GM23248 (cell line): ENCODE measurements at regions not wholly inside any gene's neighbourhood (a gene's known extent, or its start where the extent isn't known, plus 50 kb on each side); places are given as distances from the start of the nearest gene placed in this dataset.

Source experiments
- DNase-seq: peaks from one replicate; pipeline ENCODE4 v3.0.0-alpha.2; 2015
- H2AFZ ChIP-seq: fragments of 200-600 bp; sonication (generic); 2 replicates; pipeline ENCODE4 v1.6.1; 2016; ENCODE audit warnings: antibody characterized with exemption
- H3F3A ChIP-seq: fragments of 200-600 bp; sonication (generic); 2 replicates; pipeline ENCODE4 v1.6.1; 2016; ENCODE audit warnings: mild to moderate bottlenecking, antibody characterized with exemption, mixed run types; ENCODE audit not compliant: insufficient read depth
- H3K27ac ChIP-seq: fragments of 200-600 bp; sonication (generic); 2 replicates; pipeline ENCODE4 v1.5.1; 2016; ENCODE audit warnings: mild to moderate bottlenecking
- H3K27me3 ChIP-seq: fragments of 200-600 bp; sonication (generic); replicated peaks from 2 replicates; pipeline ENCODE4 v1.6.1; 2016; ENCODE audit warnings: mild to moderate bottlenecking; ENCODE audit not compliant: insufficient read depth
- H3K36me3 ChIP-seq: fragments of 200-600 bp; sonication (generic); 2 replicates; pipeline ENCODE4 v1.6.1; 2016; ENCODE audit warnings: low read depth, mild to moderate bottlenecking
- H3K4me1 ChIP-seq: fragments of 200-600 bp; sonication (generic); 2 replicates; pipeline ENCODE4 v1.6.1; 2016; ENCODE audit warnings: mild to moderate bottlenecking; ENCODE audit not compliant: insufficient read depth
- H3K4me2 ChIP-seq: fragments of 200-600 bp; sonication (generic); one replicate; pipeline ENCODE4 v1.6.1; 2016; ENCODE audit warnings: mild to moderate bottlenecking; ENCODE audit not compliant: unreplicated experiment
- H3K4me3 ChIP-seq: fragments of 200-600 bp; sonication (generic); 2 replicates; pipeline ENCODE4 v1.5.1; 2016; ENCODE audit warnings: mild to moderate bottlenecking
- H3K79me2 ChIP-seq: fragments of 200-600 bp; sonication (generic); 2 replicates; pipeline ENCODE4 v1.6.1; 2016; ENCODE audit warnings: mild to moderate bottlenecking; ENCODE audit not compliant: insufficient read depth
- H3K9ac ChIP-seq: fragments of 200-600 bp; sonication (generic); 2 replicates; pipeline ENCODE4 v1.6.1; 2016; ENCODE audit warnings: mild to moderate bottlenecking
- H3K9me2 ChIP-seq: fragments of 200-600 bp; sonication (generic); 2 replicates; pipeline ENCODE4 v1.6.1; 2016; ENCODE audit warnings: mixed run types, mild to moderate bottlenecking, moderate library complexity; ENCODE audit not compliant: insufficient read depth
- H3K9me3 ChIP-seq: fragments of 200-600 bp; sonication (generic); one replicate; pipeline ENCODE4 v1.6.1; 2017; ENCODE audit warnings: low read depth
- H4K20me1 ChIP-seq: fragments of 200-600 bp; sonication (generic); 2 replicates; pipeline ENCODE4 v1.6.0; 2016; ENCODE audit not compliant: insufficient read depth
- EZH2 ChIP-seq: fragments of 200-600 bp; sonication (generic); IDR thresholded peaks from 2 replicates; pipeline ENCODE4 v1.6.1; 2018; ENCODE audit warnings: antibody characterized with exemption, mild to moderate bottlenecking; ENCODE audit not compliant: insufficient read depth, poor library complexity, severe bottlenecking
- EZH2phosphoT487 ChIP-seq: fragments of 200-600 bp; sonication (generic); IDR thresholded peaks from 2 replicates; pipeline ENCODE4 v1.6.1; 2018; ENCODE audit warnings: antibody characterized with exemption, moderate library complexity, mild to moderate bottlenecking, low read depth; ENCODE audit not compliant: insufficient read depth
- WGBS, 2 experiments: methylation state at CpG; one replicate each; pipeline ENCODE4 v1.1.6; 2015 to 2017; ENCODE audit warnings: low lambda C conversion rate in 2 of 2, low coverage in 1 of 2; ENCODE audit errors: missing lambda C conversion rate in 2 of 2; 5-methylcytosine and 5-hydroxymethylcytosine counted together
- in situ Hi-C: fragments of 300-500 bp; cut with MboI; formaldehyde crosslinking; loops from 2 replicates; pipeline ENCODE4 v1.15.0; 2020

- Histone ChIP-seq H3K4me1 (no peaks in the 10 kb centered on the region), H3K27me3 (0 out of 2 replicates have a peak, but pooled peaks cover 4% of the 10 kb centered on the region), H3K4me3 (no peak overlapping the region), H3K4me2 (no peak overlapping the region), H4K20me1 (no peaks in the 10 kb centered on the region), H3F3A (no peaks in the 10 kb centered on the region), H2AFZ (no peak overlapping the region), H3K9me3 (no peaks in the 10 kb centered on the region), H3K36me3 (no peaks in the 10 kb centered on the region), H3K27ac (no peak overlapping the region), H3K9ac (no peak overlapping the region), H3K79me2 (no peaks in the 10 kb centered on the region), H3K9me2 (no peaks in the 10 kb centered on the region)
- WGBS, 2 experiments: 98 to 100% methylated on average over 1 of the region's 1 CpG
- DNase-seq: no peak
- in situ Hi-C loops: no loop called here
- TF ChIP-seq EZH2phosphoT487 (no peak), EZH2 (no peak)
These were observed 779.4 kb downstream of the SEMA5A start for GRCh38 chr5:8766448-8766847.

GRCh38 chr5:8767111-8767510 is 778.8 kb downstream of the SEMA5A start:
- Histone ChIP-seq H4K20me1 (no peaks in the 10 kb centered on the region), H3K9me2 (no peaks in the 10 kb centered on the region), H3K9ac (no peak overlapping the region), H2AFZ (no peak overlapping the region), H3K27ac (no peak overlapping the region), H3K9me3 (no peaks in the 10 kb centered on the region), H3K4me2 (no peak overlapping the region), H3K79me2 (no peaks in the 10 kb centered on the region), H3K36me3 (no peaks in the 10 kb centered on the region), H3K27me3 (0 out of 2 replicates have a peak, but pooled peaks cover 8% of the 10 kb centered on the region), H3F3A (no peaks in the 10 kb centered on the region), H3K4me3 (no peak overlapping the region), H3K4me1 (no peaks in the 10 kb centered on the region)
- 87 to 96% methylated on average over 3 of the region's 3 CpGs for WGBS, 2 experiments
- no peak for DNase-seq
- in situ Hi-C loops: no loop called here
- no peak for TF ChIP-seq EZH2
- TF ChIP-seq EZH2phosphoT487: no peak

- Histone ChIP-seq H3K36me3 (no peaks in the 10 kb centered on the region), H3K9ac (no peak overlapping the region), H3F3A (0 out of 2 replicates have a peak, but pooled peaks cover 5% of the 10 kb centered on the region), H2AFZ (no peak overlapping the region), H3K27ac (no peak overlapping the region), H3K4me3 (no peak overlapping the region), H3K9me3 (no peaks in the 10 kb centered on the region), H3K27me3 (0 out of 2 replicates have a peak, but pooled peaks cover 8% of the 10 kb centered on the region), H3K79me2 (no peaks in the 10 kb centered on the region), H3K4me1 (peaks cover under 1% of the 10 kb centered on the region; the same call in 1 of the 2 replicates), H3K4me2 (no peak overlapping the region), H3K9me2 (no peaks in the 10 kb centered on the region), H4K20me1 (no peaks in the 10 kb centered on the region)
- WGBS, 2 experiments: 67 to 70% methylated on average over 3 of the region's 3 CpGs
- in situ Hi-C loops: no loop called here
- no peak for DNase-seq
- TF ChIP-seq EZH2phosphoT487 (no peak), EZH2 (no peak)
These were observed 778.1 kb downstream of the SEMA5A start for GRCh38 chr5:8767746-8768145.

- peaks cover 9% of the 10 kb centered on the region for H3K4me1 ChIP-seq
These were observed 776.2 kb downstream of the SEMA5A start for GRCh38 chr5:8769631-8770030.

More at GRCh38 chr5:8769631-8770030, 776.2 kb downstream of the SEMA5A start:
- Histone ChIP-seq H3K27ac (no peak overlapping the region), H3K9me2 (no peaks in the 10 kb centered on the region), H3K27me3 (0 out of 2 replicates have a peak, but pooled peaks cover 8% of the 10 kb centered on the region), H3K4me3 (no peak overlapping the region), H3K79me2 (no peaks in the 10 kb centered on the region), H3F3A (0 out of 2 replicates have a peak, but pooled peaks cover 8% of the 10 kb centered on the region), H4K20me1 (no peaks in the 10 kb centered on the region), H3K9ac (no peak overlapping the region), H3K9me3 (no peaks in the 10 kb centered on the region), H3K36me3 (no peaks in the 10 kb centered on the region), H3K4me2 (no peak overlapping the region), H2AFZ (no peak overlapping the region)
- no peak for DNase-seq
- in situ Hi-C loops: no loop called here
- 92 to 98% methylated on average over 3 of the region's 3 CpGs for WGBS, 2 experiments
- TF ChIP-seq EZH2: no peak
- TF ChIP-seq EZH2phosphoT487: no peak
